ENCODE measurements at regions not wholly inside any gene's neighbourhood (a gene's known extent, or its start where the extent isn't known, plus 50 kb on each side); places are given as distances from the start of the nearest gene placed in this dataset.

- TF ChIP-seq, protein P1, sequence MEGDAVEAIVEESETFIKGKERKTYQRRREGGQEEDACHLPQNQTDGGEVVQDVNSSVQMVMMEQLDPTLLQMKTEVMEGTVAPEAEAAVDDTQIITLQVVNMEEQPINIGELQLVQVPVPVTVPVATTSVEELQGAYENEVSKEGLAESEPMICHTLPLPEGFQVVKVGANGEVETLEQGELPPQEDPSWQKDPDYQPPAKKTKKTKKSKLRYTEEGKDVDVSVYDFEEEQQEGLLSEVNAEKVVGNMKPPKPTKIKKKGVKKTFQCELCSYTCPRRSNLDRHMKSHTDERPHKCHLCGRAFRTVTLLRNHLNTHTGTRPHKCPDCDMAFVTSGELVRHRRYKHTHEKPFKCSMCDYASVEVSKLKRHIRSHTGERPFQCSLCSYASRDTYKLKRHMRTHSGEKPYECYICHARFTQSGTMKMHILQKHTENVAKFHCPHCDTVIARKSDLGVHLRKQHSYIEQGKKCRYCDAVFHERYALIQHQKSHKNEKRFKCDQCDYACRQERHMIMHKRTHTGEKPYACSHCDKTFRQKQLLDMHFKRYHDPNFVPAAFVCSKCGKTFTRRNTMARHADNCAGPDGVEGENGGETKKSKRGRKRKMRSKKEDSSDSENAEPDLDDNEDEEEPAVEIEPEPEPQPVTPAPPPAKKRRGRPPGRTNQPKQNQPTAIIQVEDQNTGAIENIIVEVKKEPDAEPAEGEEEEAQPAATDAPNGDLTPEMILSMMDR (IDR thresholded peaks at IDR 0.05; ENCODE audit: insufficient read depth, low read depth, low read length), result no peak
- H3K4me3 ChIP-seq (ENCODE audit: low read depth, low read length), result no peak overlapping the region
- DNase-seq (ENCODE audit: low read depth), result no peak
Measured at GRCh38 chr2:79292239-79292957, 132.8 kb upstream of the REG3A start.

GRCh38 chr2:79275863-79276262 lies 116.3 kb upstream of the REG3A start:
- no peak overlapping the region for H3K4me3 ChIP-seq (ENCODE audit: low read depth, low read length)
- no peak for DNase-seq (ENCODE audit: low read depth)
- TF ChIP-seq, protein P1 (IDR thresholded peaks at IDR 0.05; ENCODE audit: insufficient read depth, low read depth, low read length), result no peak

- TF ChIP-seq, protein P1 (IDR thresholded peaks at IDR 0.05; ENCODE audit: insufficient read depth, low read depth, low read length), result no peak
- H3K4me3 ChIP-seq (ENCODE audit: low read depth, low read length), result no peak overlapping the region
- no peak for DNase-seq (ENCODE audit: low read depth)
Measured at GRCh38 chr2:79275197-79275596, 115.6 kb upstream of the REG3A start.

DNA sequence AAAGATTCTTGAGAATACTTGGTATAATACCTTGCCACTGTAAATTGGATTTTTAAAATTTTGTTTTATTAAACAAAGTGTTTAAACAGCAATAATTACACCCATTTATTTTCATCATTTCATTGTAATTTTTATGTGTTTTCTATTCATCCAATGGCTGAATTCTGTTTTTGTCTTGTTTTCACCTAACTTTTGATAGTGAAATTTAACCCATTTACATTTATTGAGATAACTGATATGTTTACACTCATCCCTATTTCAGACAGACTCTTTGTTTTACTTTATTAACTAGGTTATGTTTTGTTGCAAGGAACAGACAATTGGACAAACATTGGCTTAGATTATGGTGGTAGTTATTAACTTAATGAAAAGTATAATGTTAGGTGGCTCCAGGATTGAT lies 113.1 kb upstream of the REG3A start:
- no peak for DNase-seq (ENCODE audit: low read depth)
- TF ChIP-seq, protein P1 (IDR thresholded peaks at IDR 0.05; ENCODE audit: insufficient read depth, low read depth, low read length), result no peak
- H3K4me3 ChIP-seq (ENCODE audit: low read depth, low read length), result no peak overlapping the region

GRCh38 chr2:79271456-79271855 lies 111.9 kb upstream of the REG3A start:
- DNase-seq (ENCODE audit: low read depth), result no peak
- TF ChIP-seq, protein P1 (IDR thresholded peaks at IDR 0.05; ENCODE audit: insufficient read depth, low read depth, low read length), result no peak
- no peak overlapping the region for H3K4me3 ChIP-seq (ENCODE audit: low read depth, low read length)

DNA sequence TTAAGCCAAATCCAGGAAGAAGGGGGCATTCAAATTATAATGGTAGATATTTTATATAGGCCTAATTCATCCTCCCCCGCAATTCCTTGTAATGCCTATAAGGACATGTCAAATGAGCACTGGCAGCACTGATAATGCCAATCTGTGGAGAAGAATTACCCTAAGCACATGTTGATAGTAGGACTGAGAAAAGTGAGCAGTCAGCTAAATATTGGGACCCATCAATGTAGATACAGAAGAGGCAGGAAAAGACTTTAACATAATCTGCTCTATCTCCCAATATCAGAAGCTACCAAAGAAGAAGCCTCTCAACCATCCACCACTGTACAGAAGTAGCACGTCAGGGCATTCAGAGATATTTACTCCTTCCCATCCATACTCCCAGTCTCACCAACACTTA lies 101.3 kb upstream of the REG3A start:
- DNase-seq (ENCODE audit: low read depth), result no peak
- no peak overlapping the region for H3K4me3 ChIP-seq (ENCODE audit: low read depth, low read length)
- TF ChIP-seq, protein P1 (IDR thresholded peaks at IDR 0.05; ENCODE audit: insufficient read depth, low read depth, low read length), result no peak

- no peak overlapping the region for H3K4me3 ChIP-seq (ENCODE audit: low read depth, low read length)
- DNase-seq (ENCODE audit: low read depth), result no peak
- TF ChIP-seq, protein P1 (IDR thresholded peaks at IDR 0.05; ENCODE audit: insufficient read depth, low read depth, low read length), result no peak
Measured at GRCh38 chr2:79259959-79260358, 100.4 kb upstream of the REG3A start.
